GM12872 (cell line): ENCODE measurements at regions not wholly inside any gene's neighbourhood (a gene's known extent, or its start where the extent isn't known, plus 50 kb on each side); places are given as distances from the start of the nearest gene placed in this dataset.

Experiments used
- CTCF ChIP-seq: IDR thresholded peaks from 3 replicates; pipeline ENCODE4 v1.5.1; 2011; ENCODE audit warnings: low read depth, mild to moderate bottlenecking, low read length, moderate library complexity; ENCODE audit not compliant: insufficient read depth

GRCh38 chr10:117462816-117463544 lies 79.6 kb upstream of the EMX2 start:
- no peak for TF ChIP-seq CTCF

- 0 out of 3 replicates have a peak, but pooled peaks have one; percentile 25 for TF ChIP-seq CTCF
These were observed 80.1 kb upstream of the EMX2 start for GRCh38 chr10:117462424-117462792.

DNA sequence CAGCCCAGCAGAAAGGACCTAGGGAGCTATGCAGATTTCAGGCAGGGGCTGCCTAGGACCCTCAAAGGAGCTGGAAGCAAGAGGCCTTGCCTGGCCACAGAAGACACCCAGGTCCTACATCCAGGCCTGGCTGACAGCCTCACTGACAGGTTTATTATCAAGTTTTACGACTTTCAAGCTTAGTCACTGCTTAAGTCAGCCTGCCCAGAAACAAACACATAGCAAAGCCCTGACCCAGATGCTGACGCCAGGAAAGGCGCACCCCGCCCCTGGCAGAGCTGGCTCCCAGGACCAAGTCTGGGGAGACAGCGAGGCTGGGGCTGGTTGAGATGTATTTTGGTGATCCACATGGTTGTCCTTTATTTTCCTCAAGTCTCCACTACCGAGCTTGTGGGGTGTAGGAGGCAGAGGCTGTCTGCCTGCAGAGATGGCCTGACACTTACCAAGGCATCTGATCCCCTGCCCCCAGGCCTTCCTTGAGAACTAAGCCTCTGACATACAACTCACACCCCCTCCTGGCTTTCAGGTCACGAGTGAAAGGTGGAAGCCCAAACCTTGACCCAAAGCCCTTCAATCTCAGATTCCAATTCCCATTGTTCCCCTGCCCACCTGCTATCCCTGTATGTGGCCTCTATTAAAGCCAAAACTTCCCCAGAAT lies 80.7 kb upstream of the EMX2 start:
- no peak for TF ChIP-seq CTCF

- TF ChIP-seq CTCF = no peak
These were observed 81.4 kb upstream of the EMX2 start for GRCh38 chr10:117460846-117461765.

DNA sequence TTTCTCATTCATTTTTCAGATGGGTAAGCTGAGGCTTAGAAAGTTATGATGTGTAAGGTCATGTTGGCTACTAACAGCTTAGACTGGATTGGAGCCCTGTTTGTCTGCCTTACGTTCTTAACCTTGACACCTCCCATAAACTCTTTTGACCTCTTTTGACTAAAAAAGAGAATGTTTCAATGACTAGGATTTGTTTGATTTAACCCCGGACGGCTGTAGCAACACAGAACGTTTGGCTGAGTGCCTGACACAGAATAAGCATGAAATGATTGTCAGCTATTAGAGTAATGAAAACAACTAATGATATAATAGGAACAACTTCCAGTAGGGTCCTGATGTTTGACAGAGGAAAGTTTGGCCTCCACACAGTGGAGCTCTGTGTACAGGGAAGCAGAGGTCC lies 83.3 kb upstream of the PDZD8 start:
- no peak for TF ChIP-seq CTCF

DNA sequence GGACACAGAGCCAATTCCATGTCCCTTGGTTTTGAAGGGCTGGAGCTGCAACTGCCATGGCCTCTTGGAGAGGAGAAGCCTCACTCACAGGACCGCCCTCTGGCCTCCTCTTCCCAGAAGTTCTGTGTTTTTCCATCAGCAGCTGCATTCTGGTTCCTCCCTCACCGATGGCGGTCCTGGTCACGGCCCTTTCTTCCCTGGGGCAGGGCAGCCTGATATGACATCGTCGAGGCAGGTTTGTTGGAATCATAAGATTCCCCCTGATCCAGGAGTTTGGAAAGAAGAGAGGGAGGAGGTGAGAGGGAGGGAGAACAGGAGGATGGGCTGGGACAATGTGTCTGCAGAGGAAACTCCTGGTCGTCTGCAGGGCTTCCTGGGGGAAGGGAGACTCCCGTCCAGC lies 82.7 kb upstream of the PDZD8 start:
- no peak for TF ChIP-seq CTCF

DNA sequence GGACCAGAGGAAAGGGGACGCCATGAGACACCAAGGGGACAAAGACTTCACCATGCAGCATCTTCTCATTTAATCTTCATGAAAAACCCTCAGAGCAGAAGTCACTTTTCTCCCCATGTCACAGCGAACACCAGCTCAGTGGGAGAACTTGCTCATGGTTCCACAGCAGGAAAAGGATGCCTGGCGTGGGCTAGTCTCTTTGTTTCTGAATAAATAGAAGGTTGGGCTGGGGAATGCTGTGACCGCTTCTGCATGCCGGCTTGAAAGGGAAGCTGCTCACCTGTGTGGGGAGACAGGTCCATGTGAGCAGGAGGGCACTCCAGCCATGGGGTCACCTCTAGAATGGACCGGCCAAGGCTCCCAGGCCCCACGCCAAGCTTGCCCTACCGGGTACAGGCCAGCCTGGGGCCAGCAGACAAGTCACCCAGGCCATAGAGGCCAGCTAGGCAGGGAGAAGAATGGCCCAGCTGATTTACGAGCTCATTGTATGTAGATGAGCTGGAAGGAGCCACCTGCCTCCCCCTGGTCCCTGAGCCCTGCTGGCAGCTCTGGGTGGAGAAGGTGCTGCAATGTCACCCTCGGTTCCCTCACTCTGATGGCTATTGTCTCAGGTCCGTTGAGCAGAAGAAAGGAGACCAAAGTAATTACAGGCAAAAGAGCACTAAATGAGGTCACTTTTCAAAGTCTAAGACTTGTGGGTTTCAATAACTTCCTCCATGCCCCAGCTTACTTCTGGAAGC lies 82.0 kb upstream of the PDZD8 start:
- TF ChIP-seq CTCF = no peak
